ENCODE measurements at regions not wholly inside any gene's neighbourhood (a gene's known extent, or its start where the extent isn't known, plus 50 kb on each side); places are given as distances from the start of the nearest gene placed in this dataset.

DNA sequence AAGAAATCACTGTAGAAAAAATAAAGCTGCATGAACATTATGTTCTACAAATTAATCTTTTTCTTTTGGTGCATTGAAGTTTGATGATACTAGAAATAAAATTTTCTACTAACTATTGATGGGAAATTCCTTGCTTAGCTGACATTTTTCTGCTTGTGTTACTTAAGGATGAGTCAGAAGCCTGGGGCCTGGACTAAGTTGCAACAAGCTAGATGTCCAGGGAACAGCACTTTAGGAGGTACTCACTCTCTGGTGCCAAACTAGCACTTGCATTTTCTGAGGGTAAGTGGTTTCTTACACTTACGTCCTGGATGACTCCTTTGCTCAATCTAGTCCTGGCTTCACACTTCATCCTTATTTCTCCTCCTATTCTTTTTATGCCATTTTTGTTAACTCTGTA lies 945.1 kb downstream of the IGSF11 start:
- TF ChIP-seq, protein P1, sequence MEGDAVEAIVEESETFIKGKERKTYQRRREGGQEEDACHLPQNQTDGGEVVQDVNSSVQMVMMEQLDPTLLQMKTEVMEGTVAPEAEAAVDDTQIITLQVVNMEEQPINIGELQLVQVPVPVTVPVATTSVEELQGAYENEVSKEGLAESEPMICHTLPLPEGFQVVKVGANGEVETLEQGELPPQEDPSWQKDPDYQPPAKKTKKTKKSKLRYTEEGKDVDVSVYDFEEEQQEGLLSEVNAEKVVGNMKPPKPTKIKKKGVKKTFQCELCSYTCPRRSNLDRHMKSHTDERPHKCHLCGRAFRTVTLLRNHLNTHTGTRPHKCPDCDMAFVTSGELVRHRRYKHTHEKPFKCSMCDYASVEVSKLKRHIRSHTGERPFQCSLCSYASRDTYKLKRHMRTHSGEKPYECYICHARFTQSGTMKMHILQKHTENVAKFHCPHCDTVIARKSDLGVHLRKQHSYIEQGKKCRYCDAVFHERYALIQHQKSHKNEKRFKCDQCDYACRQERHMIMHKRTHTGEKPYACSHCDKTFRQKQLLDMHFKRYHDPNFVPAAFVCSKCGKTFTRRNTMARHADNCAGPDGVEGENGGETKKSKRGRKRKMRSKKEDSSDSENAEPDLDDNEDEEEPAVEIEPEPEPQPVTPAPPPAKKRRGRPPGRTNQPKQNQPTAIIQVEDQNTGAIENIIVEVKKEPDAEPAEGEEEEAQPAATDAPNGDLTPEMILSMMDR (IDR thresholded peaks at IDR 0.05): no peak
- TF ChIP-seq POLR2A (IDR thresholded peaks at IDR 0.05): no peak

Data from right lobe of liver (tissue), 4 donors.